A673 (cell line): ENCODE measurements at regions not wholly inside any gene's neighbourhood (a gene's known extent, or its start where the extent isn't known, plus 50 kb on each side); places are given as distances from the start of the nearest gene placed in this dataset.

Experiments
- BruUV-seq: library from RNA; stranded (reverse); fragments of 400-500 nt; replicated peaks from 2 replicates; lab custom pipeline; 2021; lab: Mats Ljungman, UMichigan
- CTCF ChIA-PET: fragments of 300-600 bp; sonication (Branson Sonifier 250); formaldehyde crosslinking; loops from one replicate; lab custom pipeline; 2022; ENCODE audit warnings: antibody characterized with exemption; lab: Charles Lee
- POLR2A ChIA-PET: fragments of 300-600 bp; sonication (Branson Sonifier 250); formaldehyde crosslinking; loops from one replicate; lab custom pipeline; 2022; ENCODE audit warnings: antibody characterized with exemption; ENCODE audit not compliant: low non-redundant PET; lab: Charles Lee
- DNase-seq: peaks from one replicate; pipeline ENCODE4 v3.0.0-alpha.2; 2015; ENCODE audit warnings: low spot score
- H3K27ac ChIP-seq: fragments of 200-600 bp; sonication (generic); 2 replicates; pipeline ENCODE4 v1.5.1; 2016; ENCODE audit warnings: mixed run types, low read depth, mild to moderate bottlenecking, mixed read lengths, antibody characterized with exemption, low read length; ENCODE audit not compliant: poor library complexity, severe bottlenecking
- H3K27me3 ChIP-seq: fragments of 200-600 bp; sonication (generic); replicated peaks from 2 replicates; pipeline ENCODE4 v1.6.1; 2017; ENCODE audit warnings: mixed run types, low read depth, mild to moderate bottlenecking, mixed read lengths, antibody characterized with exemption, low read length; ENCODE audit not compliant: insufficient read depth, poor library complexity
- H3K36me3 ChIP-seq: fragments of 200-600 bp; sonication (generic); 2 replicates; pipeline ENCODE4 v1.6.1; 2016; ENCODE audit warnings: mixed run types, mild to moderate bottlenecking, mixed read lengths, antibody characterized with exemption, low read length; ENCODE audit not compliant: insufficient read depth, poor library complexity, severe bottlenecking
- H3K4me1 ChIP-seq: fragments of 200-600 bp; sonication (generic); 2 replicates; pipeline ENCODE4 v1.6.1; 2017; ENCODE audit warnings: mixed run types, mild to moderate bottlenecking, mixed read lengths, antibody characterized with exemption, low read length; ENCODE audit not compliant: insufficient read depth, poor library complexity, severe bottlenecking
- H3K4me3 ChIP-seq: fragments of 200-600 bp; sonication (generic); 2 replicates; pipeline ENCODE4 v1.5.1; 2016; ENCODE audit warnings: low read depth, mixed run types, mild to moderate bottlenecking, mixed read lengths, low read length; ENCODE audit not compliant: poor library complexity, severe bottlenecking
- H3K9me3 ChIP-seq: fragments of 200-600 bp; sonication (generic); 2 replicates; pipeline ENCODE4 v1.6.1; 2016; ENCODE audit warnings: mixed run types, low read depth, mild to moderate bottlenecking, mixed read lengths, antibody characterized with exemption, low read length; ENCODE audit not compliant: poor library complexity, severe bottlenecking
- CTCF ChIP-seq: fragments of 300-800, 200-600 bp; sonication (generic); conservative IDR thresholded peaks from 2 replicates; pipeline ENCODE4 v1.5.1; 2017; ENCODE audit warnings: low read depth, mild to moderate bottlenecking, antibody characterized with exemption, low read length, moderate library complexity, mixed read lengths
- EZH2 ChIP-seq: fragments of 200-600 bp; sonication (generic); IDR thresholded peaks from 2 replicates; pipeline ENCODE4 v1.6.1; 2017; ENCODE audit warnings: borderline replicate concordance, low read depth, mild to moderate bottlenecking, mixed read lengths, antibody characterized with exemption, low read length; ENCODE audit not compliant: poor library complexity, severe bottlenecking
- intact Hi-C: fragments of 100-400 bp; cut with micrococcal nuclease; formaldehyde crosslinking; loops from one replicate; pipeline ENCODE4 v1.10.0; 2022; ENCODE audit not compliant: unreplicated experiment

GRCh38 chr12:115588131-115588530 is 689.4 kb downstream of the MED13L start:
- intact Hi-C loops, result no loop called here
- H3K4me1 ChIP-seq, result no peaks in the 10 kb centered on the region
- no TSS peak for BruUV-seq
- ChIA-PET CTCF (no interaction called here), POLR2A (no interaction called here)
- H3K4me3 ChIP-seq, result no peak overlapping the region
- no peaks in the 10 kb centered on the region for H3K27me3 ChIP-seq
- H3K9me3 ChIP-seq, result no peaks in the 10 kb centered on the region
- no peak for TF ChIP-seq EZH2
- TF ChIP-seq CTCF, result no peak
- no peak for DNase-seq
- no peak overlapping the region for H3K27ac ChIP-seq
- no peaks in the 10 kb centered on the region for H3K36me3 ChIP-seq

- intact Hi-C loops, result no loop called here
- no peak for DNase-seq
- ChIA-PET POLR2A (no interaction called here), CTCF (no interaction called here)
- Histone ChIP-seq H3K27ac (no peak overlapping the region), H3K4me3 (no peak overlapping the region), H3K27me3 (no peaks in the 10 kb centered on the region), H3K4me1 (no peaks in the 10 kb centered on the region), H3K9me3 (no peaks in the 10 kb centered on the region), H3K36me3 (no peaks in the 10 kb centered on the region)
- TF ChIP-seq EZH2, result no peak
- TF ChIP-seq CTCF, result no peak
- no TSS peak for BruUV-seq
These were observed 693.3 kb downstream of the MED13L start for GRCh38 chr12:115584156-115584555.

- ChIA-PET POLR2A (no interaction called here), CTCF (no interaction called here)
- TF ChIP-seq EZH2 (no peak), CTCF (no peak)
- intact Hi-C loops, result no loop called here
- DNase-seq, result no peak
- BruUV-seq, result no TSS peak
- no peaks in the 10 kb centered on the region for H3K27me3 ChIP-seq
- H3K27ac ChIP-seq, result no peak overlapping the region
- no peak overlapping the region for H3K4me3 ChIP-seq
- no peaks in the 10 kb centered on the region for H3K9me3 ChIP-seq
- H3K4me1 ChIP-seq, result no peaks in the 10 kb centered on the region
- H3K36me3 ChIP-seq, result no peaks in the 10 kb centered on the region
These were observed 693.9 kb downstream of the MED13L start for GRCh38 chr12:115583591-115583990.
